Neural cell (in vitro differentiated cells): ENCODE measurements at regions not wholly inside any gene's neighbourhood (a gene's known extent, or its start where the extent isn't known, plus 50 kb on each side); places are given as distances from the start of the nearest gene placed in this dataset.

Source experiments
- H2AFZ ChIP-seq: fragments of 200-600, 300-800 bp; sonication (generic), shearing (Covaris generic); 2 replicates; pipeline ENCODE4 v1.6.0; 2014; ENCODE audit warnings: low read depth, mild to moderate bottlenecking, antibody characterized with exemption, low read length, moderate library complexity
- H3F3A ChIP-seq: fragments of 200-600 bp; shearing (Covaris generic); 2 replicates; pipeline ENCODE4 v1.6.1; 2016; ENCODE audit warnings: mild to moderate bottlenecking, moderate library complexity, mixed read lengths, antibody characterized with exemption, low read length; ENCODE audit not compliant: insufficient read depth, poor library complexity, severe bottlenecking
- H3K27ac ChIP-seq: fragments of 200-600, 300-800 bp; sonication (generic), shearing (Covaris generic); 2 replicates; pipeline ENCODE4 v1.5.1; 2014; ENCODE audit warnings: mild to moderate bottlenecking, low read length, moderate library complexity
- H3K27me3 ChIP-seq: fragments of 300-800, 200-600 bp; sonication (generic), shearing (Covaris generic); 2 replicates; pipeline ENCODE4 v1.6.0; 2014; ENCODE audit warnings: mild to moderate bottlenecking, low read depth, low read length, moderate library complexity; ENCODE audit not compliant: insufficient read depth
- H3K36me3 ChIP-seq: fragments of 300-800, 200-600 bp; sonication (generic), shearing (Covaris generic); 2 replicates; pipeline ENCODE4 v1.5.1; 2014; ENCODE audit warnings: mild to moderate bottlenecking, antibody characterized with exemption, low read length, moderate library complexity; ENCODE audit not compliant: insufficient read depth
- H3K4me2 ChIP-seq: fragments of 300-800, 200-600 bp; sonication (generic), shearing (Covaris generic); 2 replicates; pipeline ENCODE4 v1.6.0; 2014; ENCODE audit warnings: mild to moderate bottlenecking, low read length
- H3K4me3 ChIP-seq: fragments of 300-800, 200-600 bp; sonication (generic), shearing (Covaris generic); 2 replicates; pipeline ENCODE4 v1.5.1; 2014; ENCODE audit warnings: mild to moderate bottlenecking, low read length, moderate library complexity
- H3K79me2 ChIP-seq: fragments of 200-600 bp; shearing (Covaris generic); replicated peaks from 2 replicates; pipeline ENCODE4 v1.6.0; 2014; ENCODE audit warnings: mild to moderate bottlenecking, low read length, moderate library complexity; ENCODE audit not compliant: insufficient read depth
- H3K9ac ChIP-seq: fragments of 300-800, 200-600 bp; sonication (generic), shearing (Covaris generic); 2 replicates; pipeline ENCODE4 v1.6.1; 2016; ENCODE audit warnings: mild to moderate bottlenecking, low read length, mixed read lengths
- H3K9me2 ChIP-seq: fragments of 200-600 bp; shearing (Covaris generic); 2 replicates; pipeline ENCODE4 v1.6.1; 2016; ENCODE audit warnings: mild to moderate bottlenecking, low read length, mixed read lengths; ENCODE audit not compliant: insufficient read depth
- H3K9me3 ChIP-seq: fragments of 200-600, 300-800 bp; sonication (generic), shearing (Covaris generic); 2 replicates; pipeline ENCODE4 v1.6.1; 2016; ENCODE audit warnings: mild to moderate bottlenecking, mixed run types, low read length, moderate library complexity, mixed read lengths
- H4K20me1 ChIP-seq: fragments of 200-600 bp; shearing (Covaris generic); 2 replicates; pipeline ENCODE4 v1.6.1; 2016; ENCODE audit warnings: mild to moderate bottlenecking, mixed run types; ENCODE audit not compliant: insufficient read depth
- CTCF ChIP-seq: fragments of 450-650 bp; IDR thresholded peaks from 2 replicates; pipeline ENCODE4 v1.5.1; 2014; ENCODE audit warnings: antibody characterized with exemption, mild to moderate bottlenecking, moderate library complexity; ENCODE audit not compliant: poor library complexity, severe bottlenecking
- EP300 ChIP-seq: fragments of 450-650 bp; conservative IDR thresholded peaks from 2 replicates; pipeline ENCODE4 v1.6.1; 2014; ENCODE audit warnings: antibody characterized with exemption, mild to moderate bottlenecking, moderate library complexity; ENCODE audit not compliant: poor library complexity, severe bottlenecking
- EZH2 ChIP-seq: fragments of 200-600, 300-800 bp; shearing (Covaris generic), sonication (generic); IDR thresholded peaks from 2 replicates; pipeline ENCODE4 v1.6.1; 2014; ENCODE audit warnings: antibody characterized with exemption, low read length, borderline replicate concordance, mild to moderate bottlenecking; ENCODE audit not compliant: insufficient read depth, poor library complexity, severe bottlenecking
- MXI1 ChIP-seq: fragments of 450-650 bp; conservative IDR thresholded peaks from 2 replicates; pipeline ENCODE4 v1.6.1; 2014; ENCODE audit warnings: antibody characterized with exemption, mild to moderate bottlenecking; ENCODE audit not compliant: poor library complexity, severe bottlenecking
- POLR2AphosphoS5 ChIP-seq: IDR thresholded peaks from 2 replicates; pipeline ENCODE4 v1.6.1; 2012
- RAD21 ChIP-seq: fragments of 450-650 bp; conservative IDR thresholded peaks from 2 replicates; pipeline ENCODE4 v1.6.1; 2014; ENCODE audit warnings: antibody characterized with exemption, mild to moderate bottlenecking, moderate library complexity
- REST ChIP-seq: IDR thresholded peaks from 2 replicates; pipeline ENCODE4 v1.6.1; 2012; ENCODE audit warnings: borderline replicate concordance
- SMC3 ChIP-seq: fragments of 450-650 bp; conservative IDR thresholded peaks from 2 replicates; pipeline ENCODE4 v1.6.1; 2014; ENCODE audit warnings: antibody characterized with exemption, mild to moderate bottlenecking, moderate library complexity; ENCODE audit not compliant: poor library complexity
- TAF1 ChIP-seq: IDR thresholded peaks from 2 replicates; pipeline ENCODE4 v1.6.1; 2012; ENCODE audit warnings: low read depth

GRCh38 chr6:147023581-147023980 is 180.6 kb upstream of the STXBP5 start:
- no peaks in the 10 kb centered on the region for H3K36me3 ChIP-seq
- no peak overlapping the region for H2AFZ ChIP-seq
- no peaks in the 10 kb centered on the region for H3F3A ChIP-seq
- H3K27me3 ChIP-seq: no peaks in the 10 kb centered on the region
- H3K4me3 ChIP-seq: no peak overlapping the region
- no peaks in the 10 kb centered on the region for H4K20me1 ChIP-seq
- no peak overlapping the region for H3K4me2 ChIP-seq
- no peaks in the 10 kb centered on the region for H3K79me2 ChIP-seq
- H3K9me2 ChIP-seq: no peaks in the 10 kb centered on the region
- TF ChIP-seq EZH2 (no peak), MXI1 (no peak), RAD21 (no peak), TAF1 (no peak), EP300 (no peak), SMC3 (no peak), POLR2AphosphoS5 (no peak), REST (no peak), CTCF (no peak)
- H3K9ac ChIP-seq: no peak overlapping the region
- no peaks in the 10 kb centered on the region for H3K9me3 ChIP-seq
- H3K27ac ChIP-seq: no peak overlapping the region

- Histone ChIP-seq H3K9me2 (no peaks in the 10 kb centered on the region), H3K9ac (no peak overlapping the region), H3F3A (no peaks in the 10 kb centered on the region), H3K36me3 (no peaks in the 10 kb centered on the region), H3K27me3 (no peaks in the 10 kb centered on the region), H3K4me3 (no peak overlapping the region), H4K20me1 (no peaks in the 10 kb centered on the region), H3K4me2 (no peak overlapping the region), H3K79me2 (no peaks in the 10 kb centered on the region), H3K9me3 (no peaks in the 10 kb centered on the region), H3K27ac (no peak overlapping the region), H2AFZ (no peak overlapping the region)
- TF ChIP-seq RAD21: no peak
- TF ChIP-seq MXI1: no peak
- no peak for TF ChIP-seq REST
- no peak for TF ChIP-seq TAF1
- no peak for TF ChIP-seq SMC3
- no peak for TF ChIP-seq EZH2
- TF ChIP-seq EP300: no peak
- TF ChIP-seq POLR2AphosphoS5: no peak
- no peak for TF ChIP-seq CTCF
Observed at GRCh38 chr6:147029923-147030322, 174.3 kb upstream of the STXBP5 start.
